GM12873 (cell line): ENCODE measurements at regions not wholly inside any gene's neighbourhood (a gene's known extent, or its start where the extent isn't known, plus 50 kb on each side); places are given as distances from the start of the nearest gene placed in this dataset.

ENCODE experiments used
- CTCF ChIP-seq: IDR thresholded peaks from 2 replicates; pipeline ENCODE4 v1.5.1; 2012; ENCODE audit warnings: low read depth, mild to moderate bottlenecking, moderate library complexity, low read length, control low read depth; ENCODE audit not compliant: insufficient read depth; ENCODE audit errors: missing control alignments

DNA sequence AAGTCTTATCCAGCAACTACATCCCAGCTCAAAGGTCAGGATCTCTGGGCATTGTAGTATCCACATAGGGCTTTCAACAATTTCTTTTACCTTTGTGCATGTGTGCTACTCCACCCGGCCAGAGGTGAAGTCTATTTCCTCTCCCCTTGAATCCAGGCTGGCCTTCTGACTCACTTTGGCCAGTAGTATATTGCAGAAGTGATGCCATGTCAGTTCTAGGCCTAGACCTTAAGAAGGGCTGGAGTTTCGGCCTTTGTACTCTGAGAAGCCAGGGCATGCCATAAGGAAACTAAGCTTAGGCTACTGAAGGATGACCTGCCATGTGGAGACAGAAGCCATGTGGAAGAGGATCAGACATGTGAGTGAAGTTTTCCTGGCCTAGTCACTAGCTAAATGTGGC, 191.2 kb upstream of the ATP6AP2 start:
- TF ChIP-seq CTCF: no peak

DNA sequence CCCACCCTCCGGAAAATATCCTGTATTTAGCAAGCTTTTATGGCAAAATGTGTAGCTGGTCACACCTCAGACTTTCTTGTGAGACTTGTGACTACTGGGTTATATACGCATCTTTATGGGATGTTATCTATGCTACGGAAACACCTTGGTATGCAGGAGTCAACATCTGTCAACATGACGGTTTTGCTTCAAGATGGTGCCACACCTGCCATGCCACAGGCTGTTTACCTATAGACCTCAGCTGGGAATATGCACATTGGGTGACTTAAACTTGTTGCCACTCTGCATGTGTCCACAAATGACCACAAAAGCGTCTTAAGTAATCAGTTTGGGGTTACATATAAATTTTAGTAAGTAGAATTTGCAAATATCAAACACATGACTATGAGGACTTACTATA, 192.3 kb upstream of the ATP6AP2 start:
- no peak for TF ChIP-seq CTCF

DNA sequence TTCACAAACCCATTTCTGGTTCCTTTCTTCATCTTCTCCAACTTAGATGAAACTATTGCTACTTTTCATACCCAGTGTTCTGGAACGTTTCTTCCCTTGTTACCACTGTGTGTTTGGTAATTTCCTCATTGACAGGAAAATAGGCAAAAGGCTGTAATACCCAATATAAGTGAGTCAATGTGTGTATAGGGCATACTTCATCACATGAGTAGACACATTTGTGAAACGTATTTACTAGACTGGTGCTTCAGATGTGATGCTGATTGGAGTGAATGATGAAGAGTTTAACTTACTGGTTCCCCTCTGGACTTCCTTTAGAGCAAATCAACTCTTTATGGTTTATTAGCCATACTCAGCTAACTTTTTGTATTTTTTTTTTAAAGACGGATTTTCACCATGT, 195.1 kb upstream of the ATP6AP2 start:
- TF ChIP-seq CTCF: no peak

GRCh38 chrX:40385256-40385655, 195.5 kb upstream of the ATP6AP2 start:
- TF ChIP-seq CTCF: no peak

DNA sequence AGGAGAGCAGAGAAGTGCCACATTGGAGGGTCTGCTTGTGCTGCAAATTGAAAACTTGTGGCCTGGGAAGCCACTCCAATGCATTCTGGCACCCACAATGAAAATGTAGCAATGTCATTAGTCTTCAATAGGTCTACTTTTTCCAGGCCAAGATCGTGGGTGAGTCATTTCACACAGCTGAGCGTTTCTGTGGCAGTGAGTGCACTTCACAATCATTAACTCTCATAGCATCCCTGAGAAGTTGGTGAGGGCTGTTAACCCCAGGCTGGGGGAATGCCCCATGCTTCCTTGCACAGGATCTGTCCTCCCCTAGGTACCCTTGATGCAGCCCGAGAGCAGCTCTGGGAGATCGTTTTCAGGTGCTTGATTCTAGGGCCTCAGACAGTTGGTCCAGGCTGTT, 196.8 kb upstream of the ATP6AP2 start:
- no peak for TF ChIP-seq CTCF

DNA sequence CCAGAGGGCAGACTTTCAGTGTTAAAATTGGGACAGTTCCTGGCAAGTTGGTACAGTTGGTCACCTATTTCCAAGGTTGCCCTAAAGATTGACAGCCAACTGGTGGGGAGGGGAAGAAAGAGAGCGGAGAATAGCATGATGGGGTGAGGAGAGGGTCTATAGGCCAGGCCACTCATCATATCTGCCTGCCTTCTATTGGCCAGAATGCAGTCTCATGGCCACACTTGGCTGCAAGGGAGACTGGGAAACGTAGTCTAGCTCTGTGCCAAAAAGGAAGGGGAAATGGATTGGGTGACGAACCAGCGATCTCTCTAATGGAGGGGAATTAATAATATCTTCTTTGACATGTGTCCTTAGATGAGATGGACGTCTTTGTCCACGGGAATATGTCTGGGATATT, 197.4 kb upstream of the ATP6AP2 start:
- no peak for TF ChIP-seq CTCF

GRCh38 chrX:40380655-40381488, 199.9 kb upstream of the ATP6AP2 start:
- TF ChIP-seq CTCF: no peak
